Naive thymus-derived CD8-positive, alpha-beta T cell (primary cell): ENCODE measurements at regions not wholly inside any gene's neighbourhood (a gene's known extent, or its start where the extent isn't known, plus 50 kb on each side); places are given as distances from the start of the nearest gene placed in this dataset.
A peak's percentile ranks its signal among the peaks of the same experiment; 100 is the strongest.
"Not testable (repeated sequence)": the region's sequence is repeated elsewhere in the genome, so short reads cannot be mapped to it uniquely, and the experiment has no call there.

Experiments
- ATAC-seq, 2 donors: fragments of 150-1000 bp; cut with Tn5 transposase in 1 of 2; sonication (Bioruptor Pico), chemical (Tn5 transposase) in 1 of 2; 1 replicate in 1 of 2; 2 replicates in 1 of 2; pipeline ENCODE4 v1.10.0; 2021; ENCODE audit warnings: mild to moderate bottlenecking in 2 of 2, moderate library complexity in 2 of 2
- POLR2A ChIA-PET: fragments of 350-600 bp; sonication (Branson Sonifier 250); formaldehyde crosslinking; loops from one replicate; lab custom pipeline; 2021; ENCODE audit warnings: antibody characterized with exemption; lab: Charles Lee
- DNase-seq, 10 donors: peaks; one replicate each; pipeline versions ENCODE4 v3.0.0 to v3.0.0-alpha.2; 2020 to 2022
- H3K27ac Mint-ChIP-seq, 10 donors: one replicate each; pipeline ENCODE4 v1.8.0; 2020 to 2022; ENCODE audit warnings: mild to moderate bottlenecking in 10 of 10, mixed read lengths in 10 of 10, moderate library complexity in 4 of 10, inconsistent platforms in 1 of 10
- H3K27me3 Mint-ChIP-seq, 5 donors: one replicate each; pipeline ENCODE4 v1.8.0; 2021 to 2022; ENCODE audit warnings: mixed read lengths in 5 of 5
- H3K36me3 Mint-ChIP-seq, 3 donors: one replicate each; pipeline ENCODE4 v1.8.0; 2020 to 2022; ENCODE audit warnings: mixed read lengths in 3 of 3, mild to moderate bottlenecking in 2 of 3, inconsistent platforms in 1 of 3
- H3K4me1 Mint-ChIP-seq, 4 donors: one replicate each; pipeline ENCODE4 v1.8.0; 2021 to 2022; ENCODE audit warnings: mixed read lengths in 4 of 4
- H3K4me3 Mint-ChIP-seq, 10 donors: one replicate each; pipeline ENCODE4 v1.8.0; 2020 to 2022; ENCODE audit warnings: mild to moderate bottlenecking in 10 of 10, mixed read lengths in 10 of 10, moderate library complexity in 6 of 10, inconsistent platforms in 1 of 10
- H3K9me3 Mint-ChIP-seq, 9 donors: one replicate each; pipeline ENCODE4 v1.8.0; 2020 to 2022; ENCODE audit warnings: mixed read lengths in 9 of 9, mild to moderate bottlenecking in 3 of 9, inconsistent platforms in 1 of 9, moderate library complexity in 1 of 9

DNA sequence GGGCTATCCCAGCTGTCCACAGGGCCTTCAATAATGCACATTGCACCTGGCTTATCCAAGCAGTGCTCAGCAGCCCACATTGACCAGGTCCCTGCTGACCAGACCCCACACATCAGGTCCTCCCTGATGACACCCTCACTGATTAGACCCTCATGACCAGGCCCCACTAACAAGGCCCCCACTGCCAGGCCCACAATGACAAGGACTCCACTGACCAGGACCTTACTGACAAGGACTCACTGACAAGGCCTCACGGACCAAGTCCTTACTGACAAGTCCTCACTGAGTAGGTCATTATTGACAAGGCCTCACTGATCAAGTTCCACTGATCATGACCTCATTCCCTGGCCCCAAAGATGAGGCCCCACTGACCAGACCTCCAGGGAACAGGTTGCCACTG is 3837.8 kb upstream of the OR11H1 start:
- H3K36me3 Mint-ChIP-seq, H3K4me3 Mint-ChIP-seq, H3K9me3 Mint-ChIP-seq, ATAC-seq, H3K4me1 Mint-ChIP-seq, POLR2A ChIA-PET, DNase-seq, H3K27me3 Mint-ChIP-seq, H3K27ac Mint-ChIP-seq: not testable (repeated sequence)

DNA sequence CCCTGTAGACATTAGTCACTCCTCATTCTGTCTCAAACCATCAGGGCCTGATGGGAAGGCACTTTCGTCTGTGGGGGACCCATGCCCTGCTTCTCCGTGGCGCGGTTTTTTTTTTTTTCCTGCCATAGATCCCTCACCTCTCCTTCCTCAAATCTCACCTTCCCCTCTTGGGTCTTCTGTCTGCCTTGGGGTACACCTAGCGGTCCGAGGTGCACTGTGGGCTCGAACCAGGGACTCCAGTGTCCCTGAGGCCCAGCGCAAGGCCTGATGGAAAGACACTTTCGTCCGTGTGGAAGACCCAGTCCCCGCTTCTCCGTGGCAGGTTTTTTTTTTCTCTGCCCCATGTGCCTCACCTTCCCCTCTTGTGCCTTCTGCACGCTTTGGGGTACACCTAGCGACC is 3824.4 kb upstream of the OR11H1 start:
- DNase-seq, H3K4me1 Mint-ChIP-seq, POLR2A ChIA-PET, ATAC-seq, H3K27ac Mint-ChIP-seq, H3K9me3 Mint-ChIP-seq, H3K4me3 Mint-ChIP-seq, H3K36me3 Mint-ChIP-seq, H3K27me3 Mint-ChIP-seq: not testable (repeated sequence)

DNA sequence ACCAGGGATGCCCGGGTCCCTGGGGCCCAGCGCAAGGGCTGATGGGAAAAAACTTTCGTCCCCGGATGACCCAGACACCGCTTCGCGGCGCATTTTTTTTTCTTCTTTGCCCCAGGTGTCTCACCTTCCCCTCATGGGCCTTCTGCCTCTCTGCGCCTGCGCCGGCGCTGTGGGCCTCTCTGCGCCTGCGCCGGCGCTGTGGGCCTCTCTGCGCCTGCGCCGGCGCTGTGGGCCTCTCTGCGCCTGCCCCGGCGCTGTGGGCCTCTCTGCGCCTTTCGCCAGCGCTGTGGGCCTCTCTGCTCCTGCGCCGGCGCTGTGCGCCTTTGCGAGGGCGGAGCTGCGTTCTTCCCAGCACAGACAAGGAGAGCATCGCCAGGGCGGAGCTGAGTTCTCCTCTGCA is 3821.2 kb upstream of the OR11H1 start:
- H3K27ac Mint-ChIP-seq, H3K9me3 Mint-ChIP-seq, ATAC-seq, H3K4me3 Mint-ChIP-seq, H3K36me3 Mint-ChIP-seq, POLR2A ChIA-PET, H3K27me3 Mint-ChIP-seq, H3K4me1 Mint-ChIP-seq: not testable (repeated sequence)
- DNase-seq: peak in 1 of 10 donors; percentile 17
